Natural killer cell (primary cell): ENCODE measurements at regions not wholly inside any gene's neighbourhood (a gene's known extent, or its start where the extent isn't known, plus 50 kb on each side); places are given as distances from the start of the nearest gene placed in this dataset.

ENCODE experiments used
- ATAC-seq, 3 donors: fragments of 150-1000 bp in 2 of 3; fragments of 200-7000 bp in 1 of 3; cut with Tn5 transposase; 1 replicate in 1 of 3; 2 replicates in 2 of 3; pipeline ENCODE4 v1.10.0; 2021; ENCODE audit warnings: mild to moderate bottlenecking in 2 of 3, moderate library complexity in 2 of 3
- DNase-seq, 2 donors: peaks; one replicate each; pipeline versions ENCODE4 v3.0.0 to v3.0.0-alpha.2; 2013 to 2021; ENCODE audit warnings: mixed read lengths in 1 of 2
- H3K27ac ChIP-seq: one replicate; pipeline ENCODE4 v1.5.1; 2013; ENCODE audit warnings: mild to moderate bottlenecking, low read length
- H3K27me3 ChIP-seq: one replicate; pipeline ENCODE4 v1.6.1; 2013; ENCODE audit warnings: low read length; ENCODE audit not compliant: control insufficient read depth, insufficient read depth
- H3K36me3 ChIP-seq: one replicate; pipeline ENCODE4 v1.6.1; 2013; ENCODE audit warnings: low read length; ENCODE audit not compliant: control insufficient read depth, insufficient read depth
- H3K4me1 ChIP-seq: one replicate; pipeline ENCODE4 v1.6.1; 2013; ENCODE audit warnings: low read length; ENCODE audit not compliant: control insufficient read depth, insufficient read depth
- H3K4me3 ChIP-seq: one replicate; pipeline ENCODE4 v1.5.1; 2013; ENCODE audit warnings: low read length
- H3K9me3 ChIP-seq: one replicate; pipeline ENCODE4 v1.6.1; 2013; ENCODE audit warnings: low read length; ENCODE audit not compliant: control insufficient read depth, insufficient read depth
- H3K27ac Mint-ChIP-seq, 2 donors: one replicate each; pipeline ENCODE4 v1.8.0; 2022; ENCODE audit warnings: mild to moderate bottlenecking in 2 of 2, mixed read lengths in 2 of 2, moderate library complexity in 1 of 2
- H3K27me3 Mint-ChIP-seq, 2 donors: one replicate each; pipeline ENCODE4 v1.8.0; 2022; ENCODE audit warnings: low read depth in 2 of 2, mixed read lengths in 2 of 2
- H3K36me3 Mint-ChIP-seq: one replicate; pipeline ENCODE4 v1.8.0; 2022; ENCODE audit warnings: mixed read lengths
- H3K4me1 Mint-ChIP-seq, 2 donors: one replicate each; pipeline ENCODE4 v1.8.0; 2022; ENCODE audit warnings: mixed read lengths in 2 of 2
- H3K4me3 Mint-ChIP-seq: one replicate; pipeline ENCODE4 v1.8.0; 2022; ENCODE audit warnings: mild to moderate bottlenecking, moderate library complexity, mixed read lengths
- H3K9me3 Mint-ChIP-seq, 2 donors: one replicate each; pipeline ENCODE4 v1.8.0; 2022; ENCODE audit warnings: mixed read lengths in 2 of 2
- CTCF ChIP-seq: fragments of 200-600 bp; IDR thresholded peaks from one replicate; pipeline ENCODE4 v1.8.0; 2022; ENCODE audit warnings: antibody characterized with exemption
- WGBS: methylation state at CpG from one replicate; pipeline ENCODE4 v1.1.7; 2013; ENCODE audit warnings: missing lambda C conversion rate; ENCODE audit not compliant: insufficient coverage; 5-methylcytosine and 5-hydroxymethylcytosine counted together
- intact Hi-C: fragments of 100-400 bp; cut with micrococcal nuclease; formaldehyde crosslinking; loops from one replicate; pipeline ENCODE4 v1.14.2; 2022

DNA sequence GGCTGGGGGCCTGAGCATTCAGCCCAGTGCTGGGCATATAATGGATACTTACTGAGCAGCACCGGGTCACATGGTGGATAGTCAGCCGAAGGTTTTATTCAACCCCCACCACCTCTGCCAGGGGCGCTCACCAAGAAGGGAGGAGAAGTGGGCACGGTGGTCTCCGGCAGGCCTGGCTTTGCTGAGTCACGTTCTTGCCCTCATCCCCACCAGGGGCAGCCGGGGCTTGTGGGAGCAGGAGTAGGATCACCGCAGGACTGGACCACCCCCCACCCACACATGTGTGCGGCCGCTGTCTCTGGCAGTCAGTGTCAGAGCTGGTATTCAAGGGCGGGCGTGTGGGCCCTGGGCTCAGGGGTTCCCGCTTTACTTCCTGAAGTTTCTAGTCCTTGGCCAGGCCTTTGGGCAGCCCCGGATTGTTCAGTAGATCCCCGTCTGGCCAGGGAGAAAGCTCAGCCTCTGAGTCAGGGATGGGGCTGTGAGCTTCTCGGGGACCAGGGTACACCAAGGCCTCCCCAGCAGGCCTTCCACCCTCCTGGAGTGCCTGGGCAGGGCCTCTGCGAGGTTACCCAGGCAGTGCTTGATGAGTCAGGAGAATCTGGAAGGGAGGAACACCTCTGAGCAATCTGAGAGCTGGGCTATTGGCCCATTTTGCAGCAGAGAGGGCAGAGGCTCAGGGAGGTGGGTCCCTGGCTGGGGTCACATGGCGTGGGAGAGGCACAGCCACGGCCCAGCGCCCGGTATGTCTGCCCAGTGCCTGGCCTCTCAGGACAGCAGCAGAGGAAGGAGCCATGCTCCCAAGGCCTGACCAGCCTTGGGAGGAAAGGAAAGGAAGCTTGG, 60.6 kb downstream of the RTL6 start:
- intact Hi-C loops = no loop called here
- no peak for DNase-seq
- H3K9me3 ChIP-seq = no peaks in the 10 kb centered on the region

GRCh38 chr22:44436736-44437135, 61.3 kb downstream of the RTL6 start:
- TF ChIP-seq CTCF = no peak
- H3K4me3 Mint-ChIP-seq = no peak overlapping the region

More for the DNA sequence above, 60.6 kb downstream of the RTL6 start:
- Histone ChIP-seq H3K4me3 (no peak overlapping the region), H3K27ac (no peak overlapping the region), H3K36me3 (no peaks in the 10 kb centered on the region), H3K4me1 (no peaks in the 10 kb centered on the region), H3K27me3 (no peaks in the 10 kb centered on the region)
- Mint-ChIP-seq H3K4me1 (peaks cover 0 to 9% of the 10 kb centered on the region in 2 donors), H3K27ac (no peak overlapping the region), H3K27me3 (peaks cover 0 to 3% of the 10 kb centered on the region in 2 donors), H3K4me3 (no peak overlapping the region), H3K36me3 (no peaks in the 10 kb centered on the region), H3K9me3 (no peaks in the 10 kb centered on the region)
- ATAC-seq = no peak
- WGBS = 93% methylated on average over 18 of the region's 21 CpGs
- no peak for TF ChIP-seq CTCF

DNA sequence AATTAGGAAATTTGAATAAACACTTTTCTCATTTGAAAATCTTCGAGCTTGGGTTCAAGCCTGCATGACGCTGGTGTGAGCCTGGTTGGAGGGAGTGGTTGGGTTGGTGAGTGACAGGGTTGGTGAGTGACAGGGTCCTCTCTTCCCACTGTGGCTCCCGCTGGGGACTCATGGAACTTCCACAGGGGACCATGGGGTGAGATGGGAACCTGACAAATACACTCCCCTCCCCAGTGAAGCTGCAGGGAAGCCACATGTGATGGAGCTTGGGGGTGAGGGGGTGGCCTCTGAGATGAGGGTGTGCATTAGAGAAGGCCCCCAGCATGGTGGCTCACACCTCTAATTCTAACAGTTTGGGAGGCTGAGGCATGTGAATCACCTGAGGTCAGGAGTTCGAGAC, 66.8 kb downstream of the RTL6 start:
- DNase-seq = no peak
- Histone ChIP-seq H3K9me3 (no peaks in the 10 kb centered on the region), H3K27ac (no peak overlapping the region), H3K4me1 (no peaks in the 10 kb centered on the region), H3K27me3 (no peaks in the 10 kb centered on the region), H3K4me3 (no peak overlapping the region), H3K36me3 (no peaks in the 10 kb centered on the region)
- TF ChIP-seq CTCF = no peak
- H3K4me1 Mint-ChIP-seq = peaks cover 0 to under 1% of the 10 kb centered on the region in 2 donors
- intact Hi-C loops = no loop called here
- no peak overlapping the region for H3K27ac Mint-ChIP-seq
- H3K27me3 Mint-ChIP-seq = peaks cover 0 to 3% of the 10 kb centered on the region in 2 donors
- H3K4me3 Mint-ChIP-seq = no peak overlapping the region
- ATAC-seq = no peak
- H3K9me3 Mint-ChIP-seq = no peaks in the 10 kb centered on the region
- H3K36me3 Mint-ChIP-seq = no peaks in the 10 kb centered on the region
- WGBS = 80% methylated on average over 4 of the region's 4 CpGs

More at GRCh38 chr22:44436736-44437135, 61.3 kb downstream of the RTL6 start:
- intact Hi-C loops = no loop called here
- Histone ChIP-seq H3K36me3 (no peaks in the 10 kb centered on the region), H3K4me1 (no peaks in the 10 kb centered on the region), H3K9me3 (no peaks in the 10 kb centered on the region), H3K27ac (no peak overlapping the region), H3K4me3 (no peak overlapping the region), H3K27me3 (no peaks in the 10 kb centered on the region)
- ATAC-seq (no peak), DNase-seq (no peak)
- WGBS = 71% methylated on average over 8 of the region's 8 CpGs
- peaks cover 0 to 3% of the 10 kb centered on the region in 2 donors for H3K27me3 Mint-ChIP-seq
- H3K27ac Mint-ChIP-seq = no peak overlapping the region
- H3K4me1 Mint-ChIP-seq = peaks cover 0 to 9% of the 10 kb centered on the region in 2 donors
- no peaks in the 10 kb centered on the region for H3K36me3 Mint-ChIP-seq
- H3K9me3 Mint-ChIP-seq = no peaks in the 10 kb centered on the region

DNA sequence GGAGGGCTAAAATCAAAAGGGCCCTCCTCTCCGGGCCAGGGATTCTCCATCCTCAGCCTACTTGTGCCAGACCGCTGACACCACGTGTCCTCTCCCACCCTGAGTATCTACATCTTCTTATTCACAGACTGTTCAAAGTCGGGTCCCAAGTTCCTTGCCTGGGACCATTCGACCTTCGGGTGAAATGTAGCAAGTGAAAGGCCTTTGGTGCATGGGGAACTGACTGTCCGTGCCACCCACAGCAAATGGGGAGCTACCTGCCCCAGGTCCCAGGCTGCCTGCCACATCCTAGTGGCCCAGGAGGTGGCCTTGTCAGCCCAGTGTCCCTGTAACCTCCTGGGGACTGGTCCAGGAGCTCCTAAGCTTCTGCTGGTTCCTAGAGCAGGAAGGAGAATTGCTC, 67.3 kb downstream of the RTL6 start:
- Mint-ChIP-seq H3K27me3 (no peaks in the 10 kb centered on the region), H3K9me3 (no peaks in the 10 kb centered on the region), H3K4me1 (no peaks in the 10 kb centered on the region), H3K36me3 (no peaks in the 10 kb centered on the region), H3K4me3 (no peak overlapping the region), H3K27ac (no peak overlapping the region)
- 93% methylated on average over 7 of the region's 7 CpGs for WGBS
- H3K36me3 ChIP-seq = no peaks in the 10 kb centered on the region
- no peak overlapping the region for H3K27ac ChIP-seq
- ATAC-seq (no peak), DNase-seq (no peak)
- no peaks in the 10 kb centered on the region for H3K9me3 ChIP-seq
- no peak overlapping the region for H3K4me3 ChIP-seq
- H3K4me1 ChIP-seq = no peaks in the 10 kb centered on the region
- no peak for TF ChIP-seq CTCF
- intact Hi-C loops = no loop called here
- H3K27me3 ChIP-seq = no peaks in the 10 kb centered on the region
